CD4-positive, alpha-beta T cell (primary cell): ENCODE measurements at regions not wholly inside any gene's neighbourhood (a gene's known extent, or its start where the extent isn't known, plus 50 kb on each side); places are given as distances from the start of the nearest gene placed in this dataset.

Experiments used
- ATAC-seq: fragments of 200-7000 bp; cut with Tn5 transposase; one replicate; pipeline ENCODE4 v1.10.0; 2022; ENCODE audit warnings: mild to moderate bottlenecking; ENCODE audit not compliant: poor library complexity
- CTCF ChIA-PET: fragments of 350-600 bp; sonication (Branson Sonifier 250); formaldehyde crosslinking; loops from one replicate; lab custom pipeline; 2021; ENCODE audit warnings: antibody characterized with exemption, inconsistent platforms; lab: Charles Lee
- POLR2A ChIA-PET: fragments of 350-600 bp; sonication (Branson Sonifier 250); formaldehyde crosslinking; loops from one replicate; lab custom pipeline; 2021; ENCODE audit warnings: antibody characterized with exemption, inconsistent platforms; lab: Charles Lee
- DNase-seq, 14 experiments: peaks; one replicate each; pipeline ENCODE4 v3.0.0-alpha.2; 2013 to 2020; ENCODE audit warnings: mixed read lengths in 2 of 14
- H3K27ac ChIP-seq, 2 donors: one replicate each; pipeline versions ENCODE4 v1.5.1 to v1.7.0; 2013; ENCODE audit warnings: low read length in 2 of 2, low read depth in 1 of 2, mild to moderate bottlenecking in 1 of 2
- H3K27me3 ChIP-seq, 2 experiments: 1 replicate in 1 of 2; 2 replicates in 1 of 2; pipeline versions ENCODE4 v1.6.1 to v1.7.0; 2013; ENCODE audit warnings: low read length in 2 of 2, control low read depth in 1 of 2, mild to moderate bottlenecking in 1 of 2, moderate library complexity in 1 of 2; ENCODE audit not compliant: insufficient read depth in 2 of 2, control insufficient read depth in 1 of 2
- H3K36me3 ChIP-seq: one replicate; pipeline ENCODE4 v1.6.1; 2013; ENCODE audit warnings: low read length, control low read depth; ENCODE audit not compliant: insufficient read depth
- H3K4me1 ChIP-seq: one replicate; pipeline ENCODE4 v1.6.1; 2013; ENCODE audit warnings: low read length, control low read depth; ENCODE audit not compliant: insufficient read depth
- H3K4me3 ChIP-seq: one replicate; pipeline ENCODE4 v1.5.1; 2013; ENCODE audit warnings: mild to moderate bottlenecking, low read length, moderate library complexity
- H3K9me3 ChIP-seq, 2 experiments: 1 replicate in 1 of 2; 2 replicates in 1 of 2; pipeline versions ENCODE4 v1.6.1 to v1.7.0; 2013; ENCODE audit warnings: low read length in 2 of 2, mild to moderate bottlenecking in 2 of 2, control low read depth in 1 of 2, moderate library complexity in 1 of 2; ENCODE audit not compliant: control insufficient read depth in 1 of 2, insufficient read depth in 1 of 2
- H3K27ac Mint-ChIP-seq: one replicate; pipeline ENCODE4 v1.8.0; 2020; ENCODE audit warnings: mixed read lengths
- H3K27me3 Mint-ChIP-seq: one replicate; pipeline ENCODE4 v1.8.0; 2021; ENCODE audit warnings: mixed read lengths
- H3K36me3 Mint-ChIP-seq: one replicate; pipeline ENCODE4 v1.8.0; 2021; ENCODE audit warnings: low read depth, mixed read lengths
- H3K4me1 Mint-ChIP-seq: one replicate; pipeline ENCODE4 v1.8.0; 2021; ENCODE audit warnings: low read depth, mixed read lengths
- H3K4me3 Mint-ChIP-seq: one replicate; pipeline ENCODE4 v1.8.0; 2020; ENCODE audit warnings: mild to moderate bottlenecking, mixed read lengths
- H3K9me3 Mint-ChIP-seq: one replicate; pipeline ENCODE4 v1.8.0; 2020; ENCODE audit warnings: mixed read lengths
- intact Hi-C, 2 experiments: fragments of 100-400 bp; cut with DNase I in 1 of 2; cut with micrococcal nuclease in 1 of 2; formaldehyde crosslinking; loops; one replicate each; pipeline versions ENCODE4 v1.15.1 to v1.9.0; 2023 to 2025; cut with DNase I, micrococcal nuclease
- TF ChIP-seq, protein P1 (sequence below): fragments of 200-600 bp; IDR thresholded peaks from one replicate; pipeline ENCODE4 v1.8.0; 2022; ENCODE audit warnings: antibody characterized with exemption, mild to moderate bottlenecking

DNA sequence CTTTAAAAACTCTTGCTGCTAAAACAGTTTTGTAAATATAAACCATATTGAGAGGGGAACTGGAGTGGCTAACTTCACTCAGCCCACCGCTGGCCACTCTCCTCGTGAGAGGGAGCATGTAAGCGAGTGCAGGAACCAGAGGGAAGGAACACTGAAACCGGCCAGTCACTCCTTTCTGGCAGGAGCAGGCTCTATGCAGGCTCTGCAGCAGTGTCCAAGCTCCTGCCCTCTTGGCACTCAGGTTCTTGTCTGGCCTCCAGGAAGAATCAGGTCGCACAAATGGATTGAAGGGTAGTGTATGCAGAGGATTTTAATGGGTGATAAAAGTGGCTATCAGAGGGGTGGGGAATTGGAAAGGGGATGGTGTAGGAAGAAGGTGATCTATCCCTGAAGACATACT is 157.7 kb downstream of the TMX3 start:
- ChIA-PET CTCF (no interaction called here), POLR2A (no interaction called here)
- Mint-ChIP-seq H3K9me3 (no peaks in the 10 kb centered on the region), H3K36me3 (no peaks in the 10 kb centered on the region), H3K27me3 (no peaks in the 10 kb centered on the region), H3K4me1 (no peaks in the 10 kb centered on the region), H3K4me3 (no peak overlapping the region), H3K27ac (no peak overlapping the region)
- intact Hi-C loops, result no loop called here
- H3K36me3 ChIP-seq, result no peaks in the 10 kb centered on the region
- no peak overlapping the region for H3K27ac ChIP-seq
- TF ChIP-seq, protein P1, sequence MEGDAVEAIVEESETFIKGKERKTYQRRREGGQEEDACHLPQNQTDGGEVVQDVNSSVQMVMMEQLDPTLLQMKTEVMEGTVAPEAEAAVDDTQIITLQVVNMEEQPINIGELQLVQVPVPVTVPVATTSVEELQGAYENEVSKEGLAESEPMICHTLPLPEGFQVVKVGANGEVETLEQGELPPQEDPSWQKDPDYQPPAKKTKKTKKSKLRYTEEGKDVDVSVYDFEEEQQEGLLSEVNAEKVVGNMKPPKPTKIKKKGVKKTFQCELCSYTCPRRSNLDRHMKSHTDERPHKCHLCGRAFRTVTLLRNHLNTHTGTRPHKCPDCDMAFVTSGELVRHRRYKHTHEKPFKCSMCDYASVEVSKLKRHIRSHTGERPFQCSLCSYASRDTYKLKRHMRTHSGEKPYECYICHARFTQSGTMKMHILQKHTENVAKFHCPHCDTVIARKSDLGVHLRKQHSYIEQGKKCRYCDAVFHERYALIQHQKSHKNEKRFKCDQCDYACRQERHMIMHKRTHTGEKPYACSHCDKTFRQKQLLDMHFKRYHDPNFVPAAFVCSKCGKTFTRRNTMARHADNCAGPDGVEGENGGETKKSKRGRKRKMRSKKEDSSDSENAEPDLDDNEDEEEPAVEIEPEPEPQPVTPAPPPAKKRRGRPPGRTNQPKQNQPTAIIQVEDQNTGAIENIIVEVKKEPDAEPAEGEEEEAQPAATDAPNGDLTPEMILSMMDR, result no peak
- ATAC-seq (no peak), DNase-seq (no peak)
- no peaks in the 10 kb centered on the region for H3K4me1 ChIP-seq
- no peak overlapping the region for H3K4me3 ChIP-seq
- H3K27me3 ChIP-seq, result no peaks in the 10 kb centered on the region
- no peaks in the 10 kb centered on the region for H3K9me3 ChIP-seq

DNA sequence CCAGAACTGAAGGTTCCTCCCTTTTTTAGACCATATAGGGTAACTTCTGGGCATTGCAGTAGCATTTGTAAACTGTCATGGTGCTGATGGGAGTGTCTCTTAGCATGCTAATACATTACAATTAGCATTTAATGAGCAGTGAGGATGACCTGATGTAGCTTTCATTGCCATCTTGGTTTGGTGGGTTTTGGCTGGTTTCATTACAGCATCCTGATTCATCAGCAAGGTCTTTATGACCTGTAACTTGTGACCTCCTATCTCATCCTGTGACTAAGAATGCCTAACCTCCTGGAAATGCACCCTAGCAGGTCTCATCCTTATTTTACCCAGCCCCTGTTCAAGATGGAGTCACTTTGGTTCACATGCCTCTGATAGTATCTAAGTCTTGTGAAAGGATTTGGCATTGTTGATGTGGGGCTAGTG is 159.0 kb downstream of the TMX3 start:
- no peak overlapping the region for H3K27ac ChIP-seq
- intact Hi-C loops, result no loop called here
- no peaks in the 10 kb centered on the region for H3K36me3 Mint-ChIP-seq
- ChIA-PET POLR2A (no interaction called here), CTCF (no interaction called here)
- H3K9me3 Mint-ChIP-seq, result no peaks in the 10 kb centered on the region
- H3K36me3 ChIP-seq, result no peaks in the 10 kb centered on the region
- H3K27me3 ChIP-seq, result no peaks in the 10 kb centered on the region
- H3K9me3 ChIP-seq, result no peaks in the 10 kb centered on the region
- H3K4me1 ChIP-seq, result no peaks in the 10 kb centered on the region
- H3K4me3 ChIP-seq, result no peak overlapping the region
- H3K4me1 Mint-ChIP-seq, result no peaks in the 10 kb centered on the region
- ATAC-seq (no peak), DNase-seq (no peak)
- no peaks in the 10 kb centered on the region for H3K27me3 Mint-ChIP-seq
- no peak overlapping the region for H3K27ac Mint-ChIP-seq
- H3K4me3 Mint-ChIP-seq, result no peak overlapping the region
- TF ChIP-seq, protein P1, result no peak

DNA sequence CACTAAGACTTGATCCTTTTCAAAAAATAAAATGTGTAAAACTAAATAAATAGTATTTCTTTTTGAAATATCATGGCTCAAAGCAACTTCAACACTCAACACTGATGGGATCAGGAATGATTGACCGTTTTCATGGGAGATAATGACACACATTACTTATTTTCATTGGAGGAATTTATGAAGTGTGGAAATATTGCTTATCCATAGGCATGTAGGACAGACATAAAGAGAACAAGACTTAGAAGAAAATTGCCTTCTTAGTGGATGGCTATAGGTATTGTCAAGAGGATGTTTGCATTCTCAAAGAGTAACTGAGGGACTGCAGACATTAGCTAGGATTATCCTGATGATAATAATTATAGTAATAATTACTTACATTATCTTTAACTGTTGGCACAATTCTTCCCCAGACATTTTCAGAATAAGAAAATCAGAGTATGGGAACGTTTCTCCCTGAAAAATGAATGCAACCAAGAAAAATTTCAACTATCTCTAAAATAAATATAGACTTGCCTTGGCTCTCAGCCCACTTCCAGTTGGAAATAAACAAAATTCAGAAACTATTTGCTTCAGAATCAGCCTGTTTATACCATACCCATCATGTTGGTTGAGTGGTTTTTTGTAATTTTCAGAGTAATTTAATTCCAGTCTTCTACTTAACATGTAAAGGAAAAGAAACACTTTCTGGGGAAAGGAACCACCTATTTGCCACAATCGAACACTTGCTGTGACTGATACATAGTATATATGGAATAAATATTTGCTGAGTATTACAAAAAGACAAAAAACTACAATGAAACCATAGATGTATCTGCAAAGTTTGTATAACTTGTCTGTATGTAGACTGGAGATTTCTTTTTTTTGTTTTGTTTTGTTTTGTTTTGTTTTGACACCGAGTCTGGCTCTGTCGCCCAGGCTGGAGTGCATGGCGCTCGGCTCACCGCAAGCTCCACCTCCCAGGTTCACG is 165.7 kb downstream of the TMX3 start:
- no peaks in the 10 kb centered on the region for H3K27me3 Mint-ChIP-seq
- intact Hi-C loops, result no loop called here
- Histone ChIP-seq H3K36me3 (no peaks in the 10 kb centered on the region), H3K27ac (no peak overlapping the region), H3K27me3 (no peaks in the 10 kb centered on the region), H3K9me3 (peaks cover 0 to 5% of the 10 kb centered on the region in 2 experiments), H3K4me3 (no peak overlapping the region), H3K4me1 (no peaks in the 10 kb centered on the region)
- no peak overlapping the region for H3K4me3 Mint-ChIP-seq
- DNase-seq (no peak), ATAC-seq (no peak)
- no peaks in the 10 kb centered on the region for H3K36me3 Mint-ChIP-seq
- peaks cover 2% of the 10 kb centered on the region for H3K9me3 Mint-ChIP-seq
- no peak overlapping the region for H3K27ac Mint-ChIP-seq
- H3K4me1 Mint-ChIP-seq, result no peaks in the 10 kb centered on the region
- ChIA-PET POLR2A (no interaction called here), CTCF (no interaction called here)
- TF ChIP-seq, protein P1, result no peak
